PC-9 (cell line): ENCODE measurements at regions not wholly inside any gene's neighbourhood (a gene's known extent, or its start where the extent isn't known, plus 50 kb on each side); places are given as distances from the start of the nearest gene placed in this dataset.

ENCODE experiments used
- BruUV-seq: library from RNA; stranded (reverse); fragments of 400-500 nt; replicated peaks from 2 replicates; lab custom pipeline; 2021; lab: Mats Ljungman, UMichigan
- CTCF ChIA-PET: fragments of 300-600 bp; sonication (Branson Sonifier 250); formaldehyde crosslinking; loops from one replicate; lab custom pipeline; 2022; ENCODE audit warnings: antibody characterized with exemption; lab: Charles Lee
- POLR2A ChIA-PET: fragments of 300-600 bp; sonication (Branson Sonifier 250); formaldehyde crosslinking; loops from one replicate; lab custom pipeline; 2022; ENCODE audit warnings: antibody characterized with exemption; ENCODE audit not compliant: unreplicated experiment; lab: Charles Lee
- DNase-seq, 2 experiments: peaks; one replicate each; pipeline versions ENCODE4 v3.0.0 to v3.0.0-alpha.2; 2015 to 2022; ENCODE audit warnings: mixed read lengths in 1 of 2
- H2AFZ ChIP-seq: fragments of 200-600 bp; sonication (generic); 2 replicates; pipeline ENCODE4 v1.8.1; 2017; ENCODE audit warnings: antibody characterized with exemption
- H3F3A ChIP-seq: fragments of 200-600 bp; sonication (generic); 2 replicates; pipeline ENCODE4 v1.8.1; 2017; ENCODE audit warnings: antibody characterized with exemption, mild to moderate bottlenecking, low read depth; ENCODE audit not compliant: insufficient read depth
- H3K27ac ChIP-seq: fragments of 200-600 bp; sonication (generic); 2 replicates; pipeline ENCODE4 v1.6.1; 2016; ENCODE audit warnings: mixed run types
- H3K27me3 ChIP-seq: fragments of 200-600 bp; sonication (generic); 2 replicates; pipeline ENCODE4 v1.6.1; 2016; ENCODE audit warnings: low read depth, mixed run types; ENCODE audit not compliant: insufficient read depth
- H3K36me3 ChIP-seq: fragments of 200-600 bp; sonication (generic); 2 replicates; pipeline ENCODE4 v1.6.1; 2016; ENCODE audit warnings: low read depth, mixed run types
- H3K4me1 ChIP-seq: fragments of 200-600 bp; sonication (generic); replicated peaks from 2 replicates; pipeline ENCODE4 v1.6.1; 2016; ENCODE audit warnings: mixed run types; ENCODE audit not compliant: insufficient read depth
- H3K4me2 ChIP-seq: fragments of 200-600 bp; sonication (generic); 2 replicates; pipeline ENCODE4 v1.6.1; 2017; ENCODE audit warnings: mixed run types
- H3K4me3 ChIP-seq: fragments of 200-600 bp; sonication (generic); 2 replicates; pipeline ENCODE4 v1.6.1; 2016; ENCODE audit warnings: mixed run types
- H3K79me2 ChIP-seq: fragments of 200-600 bp; sonication (generic); 2 replicates; pipeline ENCODE4 v1.6.1; 2017; ENCODE audit warnings: low read depth, mixed run types
- H3K9me2 ChIP-seq: fragments of 200-600 bp; sonication (generic); 2 replicates; pipeline ENCODE4 v1.8.1; 2017; ENCODE audit warnings: mild to moderate bottlenecking; ENCODE audit not compliant: insufficient read depth
- H3K9me3 ChIP-seq: fragments of 200-600 bp; sonication (generic); 2 replicates; pipeline ENCODE4 v1.8.1; 2016; ENCODE audit warnings: low read depth; ENCODE audit not compliant: insufficient read depth
- H4K20me1 ChIP-seq: fragments of 200-600 bp; sonication (generic); 2 replicates; pipeline ENCODE4 v1.8.1; 2017; ENCODE audit not compliant: insufficient read depth
- EZH2 ChIP-seq: fragments of 200-600 bp; sonication (generic); IDR thresholded peaks from 2 replicates; pipeline ENCODE4 v1.8.0; 2017; ENCODE audit warnings: antibody characterized with exemption, low read depth
- intact Hi-C: fragments of 100-400 bp; cut with micrococcal nuclease; formaldehyde crosslinking; loops from one replicate; pipeline ENCODE4 v1.10.0; 2022; ENCODE audit not compliant: unreplicated experiment
- TF ChIP-seq, protein P1 (sequence below): fragments of 200-600 bp; sonication (generic); conservative IDR thresholded peaks from 2 replicates; pipeline ENCODE4 v1.6.1; 2017; ENCODE audit warnings: mixed run types, antibody characterized with exemption, mild to moderate bottlenecking, moderate library complexity

DNA sequence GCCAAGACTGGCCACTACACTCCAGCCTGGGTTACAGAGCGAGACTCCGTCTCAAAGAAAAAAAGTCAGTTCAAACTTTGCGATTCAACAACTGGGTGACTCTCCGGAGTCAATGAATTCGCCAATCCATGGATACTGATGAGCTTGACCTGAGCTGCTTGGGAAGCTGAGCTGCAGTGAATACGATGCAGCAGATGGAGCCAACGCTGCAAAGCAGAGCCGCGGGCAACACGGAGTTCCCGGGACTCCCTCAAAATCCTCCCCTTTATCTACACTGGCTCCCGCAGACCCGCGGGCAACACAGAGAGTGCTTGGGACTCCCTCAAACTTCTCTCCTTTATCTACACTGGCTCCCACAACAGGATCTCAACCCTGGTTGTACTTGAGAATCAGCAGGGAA, 62.6 kb upstream of the SALL4 start:
- DNase-seq = no peak
- Histone ChIP-seq H3K4me1 (0 out of 2 replicates have a peak, but pooled peaks cover 7% of the 10 kb centered on the region), H3F3A (peaks cover 7% of the 10 kb centered on the region; the same call in 1 of the 2 replicates), H3K9me2 (no peaks in the 10 kb centered on the region), H3K36me3 (no peaks in the 10 kb centered on the region), H3K4me3 (no peak overlapping the region), H3K4me2 (no peak overlapping the region), H3K27ac (no peak overlapping the region), H4K20me1 (no peaks in the 10 kb centered on the region), H3K9me3 (no peaks in the 10 kb centered on the region), H3K27me3 (no peaks in the 10 kb centered on the region), H2AFZ (no peak overlapping the region), H3K79me2 (no peaks in the 10 kb centered on the region)
- CTCF ChIA-PET = no interaction called here
- TF ChIP-seq, protein P1, sequence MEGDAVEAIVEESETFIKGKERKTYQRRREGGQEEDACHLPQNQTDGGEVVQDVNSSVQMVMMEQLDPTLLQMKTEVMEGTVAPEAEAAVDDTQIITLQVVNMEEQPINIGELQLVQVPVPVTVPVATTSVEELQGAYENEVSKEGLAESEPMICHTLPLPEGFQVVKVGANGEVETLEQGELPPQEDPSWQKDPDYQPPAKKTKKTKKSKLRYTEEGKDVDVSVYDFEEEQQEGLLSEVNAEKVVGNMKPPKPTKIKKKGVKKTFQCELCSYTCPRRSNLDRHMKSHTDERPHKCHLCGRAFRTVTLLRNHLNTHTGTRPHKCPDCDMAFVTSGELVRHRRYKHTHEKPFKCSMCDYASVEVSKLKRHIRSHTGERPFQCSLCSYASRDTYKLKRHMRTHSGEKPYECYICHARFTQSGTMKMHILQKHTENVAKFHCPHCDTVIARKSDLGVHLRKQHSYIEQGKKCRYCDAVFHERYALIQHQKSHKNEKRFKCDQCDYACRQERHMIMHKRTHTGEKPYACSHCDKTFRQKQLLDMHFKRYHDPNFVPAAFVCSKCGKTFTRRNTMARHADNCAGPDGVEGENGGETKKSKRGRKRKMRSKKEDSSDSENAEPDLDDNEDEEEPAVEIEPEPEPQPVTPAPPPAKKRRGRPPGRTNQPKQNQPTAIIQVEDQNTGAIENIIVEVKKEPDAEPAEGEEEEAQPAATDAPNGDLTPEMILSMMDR = no peak
- TF ChIP-seq EZH2 = no peak
- intact Hi-C loops = no loop called here
- POLR2A ChIA-PET = no interaction called here
- no TSS peak for BruUV-seq

DNA sequence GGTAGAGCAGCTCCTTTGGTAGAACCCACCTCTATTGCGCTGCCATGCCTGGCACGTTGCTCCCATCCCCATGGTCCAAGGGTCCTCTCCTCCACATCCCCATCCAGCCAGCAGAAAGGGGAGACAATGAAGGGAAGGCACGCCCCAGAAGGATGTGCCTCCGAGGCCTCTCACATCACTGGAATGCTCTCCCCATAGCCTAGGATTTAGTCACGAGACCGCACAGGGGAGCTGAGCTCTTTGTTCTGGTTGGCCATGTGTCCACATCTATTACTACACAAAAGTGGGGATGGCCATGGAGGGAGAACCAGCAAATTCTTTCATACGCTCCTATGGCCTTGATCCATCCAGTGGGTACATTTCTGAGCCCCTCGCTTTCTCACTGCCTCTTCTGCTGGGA, 60.5 kb upstream of the SALL4 start:
- H3K4me2 ChIP-seq = no peak overlapping the region
- no peaks in the 10 kb centered on the region for H3K36me3 ChIP-seq
- DNase-seq = no peak
- no peaks in the 10 kb centered on the region for H3K9me2 ChIP-seq
- TF ChIP-seq EZH2 = no peak
- TF ChIP-seq, protein P1 = no peak
- BruUV-seq = no TSS peak
- H4K20me1 ChIP-seq = no peaks in the 10 kb centered on the region
- ChIA-PET CTCF (no interaction called here), POLR2A (no interaction called here)
- H3K27me3 ChIP-seq = no peaks in the 10 kb centered on the region
- H3F3A ChIP-seq = peaks cover 7% of the 10 kb centered on the region; the same call in 1 of the 2 replicates
- H3K4me1 ChIP-seq = 0 out of 2 replicates have a peak, but pooled peaks cover 8% of the 10 kb centered on the region
- H2AFZ ChIP-seq = no peak overlapping the region
- intact Hi-C loops = no loop called here
- H3K4me3 ChIP-seq = no peak overlapping the region
- no peaks in the 10 kb centered on the region for H3K79me2 ChIP-seq
- H3K9me3 ChIP-seq = no peaks in the 10 kb centered on the region
- H3K27ac ChIP-seq = no peak overlapping the region

DNA sequence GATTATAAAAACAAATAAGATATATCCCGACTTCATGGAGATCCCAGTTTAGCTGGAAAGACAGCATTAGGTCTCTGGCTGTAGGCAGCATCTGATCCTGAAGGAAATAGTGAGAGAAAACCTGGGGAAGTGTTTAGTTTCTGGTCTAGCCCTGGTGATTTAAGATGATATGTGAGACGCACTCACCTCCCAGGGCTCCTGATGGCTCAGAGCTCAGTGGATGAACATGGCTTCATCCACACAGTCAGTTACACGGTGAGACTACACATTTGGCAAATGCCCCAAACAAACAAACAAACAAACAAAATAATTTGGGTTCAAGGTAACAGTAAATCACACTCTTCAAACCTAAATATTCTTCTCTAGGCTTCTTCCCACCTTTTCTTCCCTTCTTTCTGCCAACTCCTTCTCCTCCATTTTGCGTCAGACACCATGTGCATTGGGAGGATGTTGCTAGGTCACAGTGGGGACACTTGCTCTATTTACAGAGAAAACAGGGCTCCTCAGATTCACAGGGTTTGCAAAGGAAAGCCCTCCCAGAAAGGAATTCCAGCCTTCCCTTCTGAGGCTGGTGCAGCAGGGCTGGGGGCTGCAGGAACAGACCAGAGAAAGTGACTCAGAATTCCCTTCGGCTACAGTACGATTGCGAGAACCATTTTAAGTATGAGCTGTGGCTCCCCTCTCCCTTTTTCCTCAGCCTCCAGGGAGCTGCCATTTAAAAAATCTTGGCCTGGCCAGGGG, 59.6 kb upstream of the SALL4 start:
- H3K36me3 ChIP-seq = no peaks in the 10 kb centered on the region
- H3K79me2 ChIP-seq = no peaks in the 10 kb centered on the region
- no peak overlapping the region for H3K27ac ChIP-seq
- POLR2A ChIA-PET = no interaction called here
- no TSS peak for BruUV-seq
- H3K9me3 ChIP-seq = no peaks in the 10 kb centered on the region
- H4K20me1 ChIP-seq = no peaks in the 10 kb centered on the region
- no peaks in the 10 kb centered on the region for H3K9me2 ChIP-seq
- 0 out of 2 replicates have a peak, but pooled peaks cover 8% of the 10 kb centered on the region for H3K4me1 ChIP-seq
- H3K4me2 ChIP-seq = no peak overlapping the region
- H2AFZ ChIP-seq = no peak overlapping the region
- DNase-seq = no peak
- peaks cover 7% of the 10 kb centered on the region; the same call in 1 of the 2 replicates for H3F3A ChIP-seq
- intact Hi-C loops = no loop called here
- no peak overlapping the region for H3K4me3 ChIP-seq
- no peaks in the 10 kb centered on the region for H3K27me3 ChIP-seq
- TF ChIP-seq EZH2 = no peak
- TF ChIP-seq, protein P1 = no peak
- CTCF ChIA-PET = no interaction called here
